H1 (cell line): ENCODE measurements at regions not wholly inside any gene's neighbourhood (a gene's known extent, or its start where the extent isn't known, plus 50 kb on each side); places are given as distances from the start of the nearest gene placed in this dataset.

Source experiments
- CTCF ChIA-PET: fragments of 300-600 bp; sonication (Branson Sonifier 250); formaldehyde crosslinking; loops from one replicate; lab custom pipeline; 2021; ENCODE audit not compliant: partially characterized antibody; lab: Charles Lee
- POLR2A ChIA-PET: fragments of 300-600 bp; sonication (Branson Sonifier 250); formaldehyde crosslinking; loops from one replicate; lab custom pipeline; 2021; ENCODE audit warnings: inconsistent platforms; ENCODE audit not compliant: partially characterized antibody; lab: Charles Lee
- DNase-seq, 2 experiments: peaks; one replicate each; pipeline versions ENCODE4 v3.0.0 to v3.0.0-alpha.2; 2010 to 2022; ENCODE audit warnings: low spot score in 2 of 2, low read depth in 1 of 2, mixed read lengths in 1 of 2
- FAIRE-seq: peaks from 2 replicates; lab custom pipeline; 2011; peaks lifted over from hg19 to GRCh38; lab: Jason Lieb, UNC
- H2AFZ ChIP-seq: 2 replicates; pipeline ENCODE4 v1.8.1; 2012; ENCODE audit warnings: low read length, inconsistent platforms
- H2AK5ac ChIP-seq: 2 replicates; pipeline ENCODE4 v1.6.1; 2013; ENCODE audit warnings: low read depth, low read length
- H2BK120ac ChIP-seq: replicated peaks from 2 replicates; pipeline ENCODE3; 2013; ENCODE audit warnings: low read depth, low read length, inconsistent platforms
- H2BK12ac ChIP-seq: 2 replicates; pipeline ENCODE4 v1.6.1; 2013; ENCODE audit warnings: low read depth, low read length
- H2BK15ac ChIP-seq: 2 replicates; pipeline ENCODE4 v1.6.1; 2013; ENCODE audit warnings: low read length
- H2BK20ac ChIP-seq: 2 replicates; pipeline ENCODE4 v1.6.1; 2013; ENCODE audit warnings: low read length
- H2BK5ac ChIP-seq: 2 replicates; pipeline ENCODE4 v1.6.1; 2013; ENCODE audit warnings: low read depth, low read length
- H3K14ac ChIP-seq: 2 replicates; pipeline ENCODE4 v1.6.1; 2013; ENCODE audit warnings: inconsistent platforms; ENCODE audit not compliant: insufficient read length
- H3K18ac ChIP-seq: 2 replicates; pipeline ENCODE4 v1.6.1; 2013; ENCODE audit warnings: low read length; ENCODE audit errors: extremely low read depth
- H3K23ac ChIP-seq: 2 replicates; pipeline ENCODE4 v1.6.1; 2013; ENCODE audit warnings: inconsistent platforms; ENCODE audit not compliant: insufficient read length
- H3K23me2 ChIP-seq: 2 replicates; pipeline ENCODE4 v1.6.1; 2013; ENCODE audit warnings: low read depth, low read length
- H3K27ac ChIP-seq: 2 replicates; pipeline ENCODE4 v1.6.1; 2011; ENCODE audit warnings: low read depth, low read length, inconsistent platforms
- H3K27me3 ChIP-seq, 4 experiments: replicated peaks in 1 of 4; 1 replicate in 1 of 4; 2 replicates in 3 of 4; pipeline versions ENCODE4 v1.6.1 to v1.8.1; 2011 to 2013; ENCODE audit warnings: low read length in 3 of 4, mild to moderate bottlenecking in 3 of 4, inconsistent platforms in 2 of 4, mixed read lengths in 2 of 4, moderate library complexity in 1 of 4; ENCODE audit not compliant: control insufficient read depth in 3 of 4, insufficient read depth in 3 of 4; ENCODE audit errors: extremely low read depth in 1 of 4
- H3K36me3 ChIP-seq, 4 experiments: 2 replicates each; pipeline versions ENCODE4 v1.6.1 to v1.8.1; 2011 to 2013; ENCODE audit warnings: mild to moderate bottlenecking in 4 of 4, low read length in 3 of 4, moderate library complexity in 2 of 4, control low read depth in 1 of 4, inconsistent platforms in 1 of 4; ENCODE audit not compliant: insufficient read depth in 4 of 4, control insufficient read depth in 2 of 4
- H3K4ac ChIP-seq: replicated peaks from 2 replicates; pipeline ENCODE3; 2013; ENCODE audit warnings: low read length, low read depth, mixed read lengths, inconsistent platforms; ENCODE audit not compliant: insufficient read length
- H3K4me1 ChIP-seq, 4 experiments: replicated peaks in 1 of 4; 1 replicate in 1 of 4; 2 replicates in 3 of 4; pipeline versions ENCODE4 v1.6.1 to v1.8.1; 2011 to 2013; ENCODE audit warnings: low read length in 3 of 4, inconsistent platforms in 2 of 4, mixed read lengths in 1 of 4; ENCODE audit not compliant: insufficient read depth in 4 of 4, control insufficient read depth in 3 of 4
- H3K4me2 ChIP-seq, 2 experiments: 2 replicates each; pipeline versions ENCODE4 v1.6.1 to v1.8.1; 2011 to 2013; ENCODE audit warnings: low read depth in 2 of 2, low read length in 2 of 2, control low read depth in 1 of 2, inconsistent platforms in 1 of 2, mild to moderate bottlenecking in 1 of 2; ENCODE audit not compliant: insufficient read depth in 1 of 2
- H3K4me3 ChIP-seq, 4 experiments: fragments of 200-600, 300-600 bp in 1 of 4; sonication (generic), shearing (Covaris generic), sonication (Bioruptor Twin) in 1 of 4; 2 replicates each; pipeline versions ENCODE4 v1.5.1 to v1.8.1; 2011 to 2016; ENCODE audit warnings: low read length in 4 of 4, low read depth in 3 of 4, control low read depth in 2 of 4, inconsistent platforms in 2 of 4, mild to moderate bottlenecking in 2 of 4, mixed read lengths in 1 of 4, moderate library complexity in 1 of 4; ENCODE audit not compliant: insufficient read depth in 2 of 4; ENCODE audit errors: extremely low read depth in 1 of 4
- H3K56ac ChIP-seq: replicated peaks from 2 replicates; pipeline ENCODE3; 2013; ENCODE audit warnings: low read depth, mild to moderate bottlenecking, mixed read lengths, low read length, inconsistent platforms; ENCODE audit not compliant: insufficient read length
- H3K79me1 ChIP-seq: 2 replicates; pipeline ENCODE4 v1.6.1; 2013; ENCODE audit warnings: low read depth, low read length, control low read depth
- H3K79me2 ChIP-seq, 2 experiments: 2 replicates each; pipeline versions ENCODE4 v1.6.1 to v1.8.1; 2012 to 2013; ENCODE audit warnings: low read length in 2 of 2, mild to moderate bottlenecking in 2 of 2, inconsistent platforms in 1 of 2; ENCODE audit not compliant: insufficient read depth in 2 of 2, control insufficient read depth in 1 of 2
- H3K9ac ChIP-seq, 4 experiments: replicated peaks in 1 of 4; 1 replicate in 1 of 4; 2 replicates in 3 of 4; pipeline versions ENCODE4 v1.6.1 to v1.8.1; 2011 to 2013; ENCODE audit warnings: low read depth in 3 of 4, low read length in 3 of 4, control low read depth in 2 of 4, mild to moderate bottlenecking in 2 of 4, moderate library complexity in 2 of 4, inconsistent platforms in 1 of 4; ENCODE audit errors: extremely low read depth in 1 of 4
- H3K9me3 ChIP-seq, 2 experiments: 2 replicates each; pipeline versions ENCODE4 v1.6.1 to v1.8.1; 2012 to 2013; ENCODE audit warnings: mild to moderate bottlenecking in 2 of 2, moderate library complexity in 2 of 2, control low read depth in 1 of 2, inconsistent platforms in 1 of 2, low read depth in 1 of 2, low read length in 1 of 2, mixed read lengths in 1 of 2; ENCODE audit not compliant: insufficient read depth in 2 of 2
- H4K20me1 ChIP-seq, 2 experiments: replicated peaks in 1 of 2; 2 replicates each; pipeline versions ENCODE3 to v1.8.1; 2011 to 2013; ENCODE audit warnings: inconsistent platforms in 2 of 2, low read length in 2 of 2, mild to moderate bottlenecking in 1 of 2; ENCODE audit not compliant: insufficient read depth in 2 of 2, control insufficient read depth in 1 of 2
- H4K5ac ChIP-seq: 2 replicates; pipeline ENCODE4 v1.6.1; 2013; ENCODE audit warnings: low read length, low read depth, mixed read lengths, inconsistent platforms; ENCODE audit not compliant: insufficient read length
- H4K8ac ChIP-seq: 2 replicates; pipeline ENCODE4 v1.8.0; 2013; ENCODE audit warnings: mild to moderate bottlenecking, moderate library complexity, low read length, inconsistent platforms; ENCODE audit not compliant: insufficient read depth; ENCODE audit errors: extremely low read depth
- H4K91ac ChIP-seq: replicated peaks from 2 replicates; pipeline ENCODE3; 2013; ENCODE audit warnings: low read length, mixed read lengths, inconsistent platforms; ENCODE audit not compliant: insufficient read length
- CHD2 ChIP-seq: IDR thresholded peaks from 2 replicates; pipeline ENCODE4 v1.6.1; 2012; ENCODE audit warnings: low read length, improper control_type of control experiment
- EP300 ChIP-seq, 2 experiments: IDR thresholded peaks; 1 replicate in 1 of 2; 2 replicates in 1 of 2; pipeline ENCODE4 v1.6.1; 2011 to 2012; ENCODE audit warnings: low read depth in 2 of 2, low read length in 2 of 2, mild to moderate bottlenecking in 2 of 2, borderline replicate concordance in 1 of 2, inconsistent platforms in 1 of 2, moderate library complexity in 1 of 2
- RFX5 ChIP-seq: IDR thresholded peaks from 2 replicates; pipeline ENCODE4 v1.6.1; 2011; ENCODE audit warnings: low read depth, low read length, improper control_type of control experiment, borderline replicate concordance
- RNF2 ChIP-seq: fragments of 200-900, 300-1000 bp; sonication (generic); IDR thresholded peaks from 2 replicates; pipeline ENCODE4 v1.7.1; 2016; ENCODE audit warnings: borderline replicate concordance, low read depth, mild to moderate bottlenecking, antibody characterized with exemption, low read length; ENCODE audit not compliant: poor library complexity, severe bottlenecking; ENCODE audit errors: missing control alignments
- SAP30 ChIP-seq: fragments of 300-600 bp; sonication (generic); IDR thresholded peaks from 2 replicates; pipeline ENCODE4 v1.7.1; 2012; ENCODE audit warnings: low read length, moderate library complexity, mild to moderate bottlenecking, inconsistent platforms; ENCODE audit not compliant: insufficient read depth, insufficient replicate concordance
- SP4 ChIP-seq: IDR thresholded peaks from 2 replicates; pipeline ENCODE4 v1.6.1; 2012; ENCODE audit warnings: low read length, inconsistent platforms
- WGBS, 2 experiments: shearing (Covaris generic) in 1 of 2; methylation state at CpG; one replicate each; pipeline versions ENCODE4 v1.1.6 to v1.1.7; 2013 to 2015; ENCODE audit warnings: low lambda C conversion rate in 2 of 2, mixed read lengths in 2 of 2, inconsistent platforms in 1 of 2, low coverage in 1 of 2, missing lambda C conversion rate in 1 of 2; ENCODE audit not compliant: insufficient replicate concordance in 2 of 2, insufficient coverage in 1 of 2, insufficient read length in 1 of 2; ENCODE audit errors: extremely low coverage in 1 of 2, missing lambda C conversion rate in 1 of 2; 5-methylcytosine and 5-hydroxymethylcytosine counted together

DNA sequence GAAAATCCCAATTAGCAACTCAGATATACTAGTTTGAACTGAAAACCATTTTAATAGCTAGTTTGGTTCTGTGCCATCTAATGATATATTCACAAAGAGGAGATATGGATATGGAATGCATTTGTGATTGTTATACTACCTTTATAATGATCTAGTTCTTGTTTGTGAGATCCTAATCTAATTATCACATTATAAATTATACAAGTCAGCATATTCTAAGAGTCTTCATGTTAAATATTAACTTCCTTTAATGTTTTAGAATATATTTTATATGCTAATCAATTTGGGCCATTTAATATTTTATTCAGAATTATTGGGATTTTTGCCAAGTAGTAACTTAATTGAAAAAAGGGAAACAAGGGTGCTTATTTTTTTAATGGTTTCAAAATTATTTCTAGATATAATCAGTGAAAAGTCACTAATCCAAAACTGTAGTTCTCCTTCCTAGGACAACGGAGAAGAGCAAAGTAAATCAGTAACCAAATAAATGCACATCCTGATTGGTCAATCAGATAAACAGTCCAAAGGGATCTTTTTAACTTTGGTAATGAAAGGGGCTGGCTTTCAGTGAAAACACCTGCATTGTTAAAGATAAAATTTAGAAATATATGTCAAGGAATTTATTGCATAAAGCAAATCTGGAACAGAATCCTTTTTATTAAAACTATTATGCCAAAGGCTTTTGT is 173.9 kb upstream of the MEOX2 start:
- H3K23me2 ChIP-seq: no peaks in the 10 kb centered on the region
- H3K4me2 ChIP-seq: no peak overlapping the region
- H3K4me3 ChIP-seq: no peak overlapping the region
- no peak overlapping the region for H3K56ac ChIP-seq
- no peak overlapping the region for H3K27ac ChIP-seq
- no peak overlapping the region for H4K5ac ChIP-seq
- H4K20me1 ChIP-seq: no peaks in the 10 kb centered on the region
- no peak overlapping the region for H3K9ac ChIP-seq
- H2BK20ac ChIP-seq: no peak overlapping the region
- H3K14ac ChIP-seq: no peak overlapping the region
- H3K36me3 ChIP-seq: no peaks in the 10 kb centered on the region
- ChIA-PET CTCF (interaction anchor here (0.6 to 0.9 kb wide), 2 partner anchors 34 to 140 kb away, joined by 3 read pairs; no protein-coding TSS in a partner anchor), POLR2A (no interaction called here)
- no peaks in the 10 kb centered on the region for H3K79me1 ChIP-seq
- no peak for DNase-seq
- H2BK12ac ChIP-seq: no peak overlapping the region
- H3K23ac ChIP-seq: no peak overlapping the region
- no peaks in the 10 kb centered on the region for H3K9me3 ChIP-seq
- no peak overlapping the region for H2BK120ac ChIP-seq
- no peaks in the 10 kb centered on the region; a peak in 1 of 7 replicates for H3K4me1 ChIP-seq
- no peak overlapping the region for H4K91ac ChIP-seq
- H3K4ac ChIP-seq: no peak overlapping the region
- H2BK15ac ChIP-seq: no peak overlapping the region
- no peak overlapping the region for H4K8ac ChIP-seq
- no peak overlapping the region for H2BK5ac ChIP-seq
- WGBS, 2 experiments: 96% methylated on average over 1 of the region's 1 CpG; no CpG with 5 or more reads in 1 of the 2 experiments
- H2AFZ ChIP-seq: no peak overlapping the region
- H3K18ac ChIP-seq: no peak overlapping the region
- no peak overlapping the region for H2AK5ac ChIP-seq
- no peaks in the 10 kb centered on the region for H3K27me3 ChIP-seq
- no peak for FAIRE-seq
- no peaks in the 10 kb centered on the region for H3K79me2 ChIP-seq
- TF ChIP-seq SP4 (no peak), EP300 (IDR thresholded peaks at IDR 0.05; ENCODE audit: borderline replicate concordance in 1 of 2, low read depth in 2 of 2, low read length in 2 of 2) (no peak), SAP30 (no peak), RNF2 (no peak), CHD2 (no peak), RFX5 (no peak)
